ENCODE measurements at regions not wholly inside any gene's neighbourhood (a gene's known extent, or its start where the extent isn't known, plus 50 kb on each side); places are given as distances from the start of the nearest gene placed in this dataset.

- no peak for TF ChIP-seq CTCF (IDR thresholded peaks at IDR 0.05; ENCODE audit: unreplicated experiment)
- no peak overlapping the region for H3K27ac Mint-ChIP-seq (ENCODE audit: unreplicated experiment)
- H3K4me3 Mint-ChIP-seq (ENCODE audit: low read depth, unreplicated experiment): no peak overlapping the region
- CTCF ChIA-PET: interaction anchor here (0.7 to 1.6 kb wide), 2 partner anchors 366 to 1376 kb away, joined by 3 to 8 read pairs; no protein-coding TSS in a partner anchor
- intact Hi-C loops (cut with micrococcal nuclease; ENCODE audit: unreplicated experiment): loop anchor here (1.0 kb wide), 1 partner anchor 366 kb away; no protein-coding TSS in a partner anchor
- no peaks in the 10 kb centered on the region for H3K4me1 Mint-ChIP-seq (ENCODE audit: low read depth, unreplicated experiment)
- DNase-seq: no peak
- H3K36me3 Mint-ChIP-seq (ENCODE audit: insufficient read depth, unreplicated experiment): no peaks in the 10 kb centered on the region
- no peaks in the 10 kb centered on the region for H3K27me3 Mint-ChIP-seq (ENCODE audit: unreplicated experiment)
- BruUV-seq (replicated peaks): no TSS peak
- H3K9me3 Mint-ChIP-seq (ENCODE audit: low read depth, unreplicated experiment): peaks cover 2% of the 10 kb centered on the region
These were observed 597.0 kb downstream of the ETNK1 start for GRCh38 chr12:23221926-23222325.

- Mint-ChIP-seq H3K27ac (ENCODE audit: unreplicated experiment) (no peak overlapping the region), H3K4me1 (ENCODE audit: low read depth, unreplicated experiment) (no peaks in the 10 kb centered on the region), H3K36me3 (ENCODE audit: insufficient read depth, unreplicated experiment) (no peaks in the 10 kb centered on the region), H3K27me3 (ENCODE audit: unreplicated experiment) (no peaks in the 10 kb centered on the region), H3K9me3 (ENCODE audit: low read depth, unreplicated experiment) (no peaks in the 10 kb centered on the region), H3K4me3 (ENCODE audit: low read depth, unreplicated experiment) (no peak overlapping the region)
- CTCF ChIA-PET: no interaction called here
- no peak for DNase-seq
- intact Hi-C loops (cut with micrococcal nuclease; ENCODE audit: unreplicated experiment): no loop called here
- TF ChIP-seq CTCF (IDR thresholded peaks at IDR 0.05; ENCODE audit: unreplicated experiment): no peak
- no TSS peak for BruUV-seq (replicated peaks)
These were observed 597.8 kb downstream of the ETNK1 start for GRCh38 chr12:23222801-23223200.

GRCh38 chr12:23228101-23228500 is 603.1 kb downstream of the ETNK1 start:
- no peaks in the 10 kb centered on the region for H3K9me3 Mint-ChIP-seq (ENCODE audit: low read depth, unreplicated experiment)
- no peaks in the 10 kb centered on the region for H3K27me3 Mint-ChIP-seq (ENCODE audit: unreplicated experiment)

GRCh38 chr12:23230899-23231298 is 605.9 kb downstream of the ETNK1 start:
- H3K9me3 Mint-ChIP-seq (ENCODE audit: low read depth, unreplicated experiment): no peaks in the 10 kb centered on the region
- H3K27me3 Mint-ChIP-seq (ENCODE audit: unreplicated experiment): no peaks in the 10 kb centered on the region
- BruUV-seq (replicated peaks): no TSS peak
- no peak for TF ChIP-seq CTCF (IDR thresholded peaks at IDR 0.05; ENCODE audit: unreplicated experiment)
- H3K36me3 Mint-ChIP-seq (ENCODE audit: insufficient read depth, unreplicated experiment): no peaks in the 10 kb centered on the region
- intact Hi-C loops (cut with micrococcal nuclease; ENCODE audit: unreplicated experiment): no loop called here
- H3K27ac Mint-ChIP-seq (ENCODE audit: unreplicated experiment): no peak overlapping the region
- no peak overlapping the region for H3K4me3 Mint-ChIP-seq (ENCODE audit: low read depth, unreplicated experiment)
- no peaks in the 10 kb centered on the region for H3K4me1 Mint-ChIP-seq (ENCODE audit: low read depth, unreplicated experiment)
- CTCF ChIA-PET: no interaction called here
- DNase-seq: no peak

More at GRCh38 chr12:23228101-23228500, 603.1 kb downstream of the ETNK1 start:
- intact Hi-C loops (cut with micrococcal nuclease; ENCODE audit: unreplicated experiment): no loop called here
- H3K4me1 Mint-ChIP-seq (ENCODE audit: low read depth, unreplicated experiment): no peaks in the 10 kb centered on the region
- H3K36me3 Mint-ChIP-seq (ENCODE audit: insufficient read depth, unreplicated experiment): no peaks in the 10 kb centered on the region
- TF ChIP-seq CTCF (IDR thresholded peaks at IDR 0.05; ENCODE audit: unreplicated experiment): no peak
- BruUV-seq (replicated peaks): no TSS peak
- no peak overlapping the region for H3K4me3 Mint-ChIP-seq (ENCODE audit: low read depth, unreplicated experiment)
- CTCF ChIA-PET: interaction anchor here (0.7 kb wide), 1 partner anchor 423 kb away, joined by 3 read pairs; no protein-coding TSS in a partner anchor
- no peak overlapping the region for H3K27ac Mint-ChIP-seq (ENCODE audit: unreplicated experiment)
- no peak for DNase-seq

Data from Calu3 (cell line).